ENCODE measurements at regions not wholly inside any gene's neighbourhood (a gene's known extent, or its start where the extent isn't known, plus 50 kb on each side); places are given as distances from the start of the nearest gene placed in this dataset.

DNA sequence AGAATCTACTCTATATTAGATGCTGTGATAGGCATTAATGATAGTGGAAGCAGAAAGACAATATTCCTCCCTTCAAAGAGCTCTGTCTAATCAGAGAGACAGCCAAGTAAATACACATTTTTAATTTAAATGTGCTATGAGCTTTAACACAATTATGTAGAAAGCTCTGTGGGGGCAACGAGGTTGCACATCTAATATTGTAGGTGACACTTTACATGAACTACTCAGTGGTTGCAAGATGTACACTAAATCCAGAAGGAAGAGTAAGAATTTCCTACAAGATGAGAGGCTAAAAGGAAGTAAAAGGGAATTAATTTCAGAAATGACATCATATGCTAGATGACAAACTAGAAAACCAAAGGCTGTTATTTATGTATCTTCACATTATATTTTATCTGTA is 120.9 kb downstream of the SPCS3 start:
- TF ChIP-seq, protein P1, sequence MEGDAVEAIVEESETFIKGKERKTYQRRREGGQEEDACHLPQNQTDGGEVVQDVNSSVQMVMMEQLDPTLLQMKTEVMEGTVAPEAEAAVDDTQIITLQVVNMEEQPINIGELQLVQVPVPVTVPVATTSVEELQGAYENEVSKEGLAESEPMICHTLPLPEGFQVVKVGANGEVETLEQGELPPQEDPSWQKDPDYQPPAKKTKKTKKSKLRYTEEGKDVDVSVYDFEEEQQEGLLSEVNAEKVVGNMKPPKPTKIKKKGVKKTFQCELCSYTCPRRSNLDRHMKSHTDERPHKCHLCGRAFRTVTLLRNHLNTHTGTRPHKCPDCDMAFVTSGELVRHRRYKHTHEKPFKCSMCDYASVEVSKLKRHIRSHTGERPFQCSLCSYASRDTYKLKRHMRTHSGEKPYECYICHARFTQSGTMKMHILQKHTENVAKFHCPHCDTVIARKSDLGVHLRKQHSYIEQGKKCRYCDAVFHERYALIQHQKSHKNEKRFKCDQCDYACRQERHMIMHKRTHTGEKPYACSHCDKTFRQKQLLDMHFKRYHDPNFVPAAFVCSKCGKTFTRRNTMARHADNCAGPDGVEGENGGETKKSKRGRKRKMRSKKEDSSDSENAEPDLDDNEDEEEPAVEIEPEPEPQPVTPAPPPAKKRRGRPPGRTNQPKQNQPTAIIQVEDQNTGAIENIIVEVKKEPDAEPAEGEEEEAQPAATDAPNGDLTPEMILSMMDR (IDR thresholded peaks at IDR 0.05) = no peak
- no peak for TF ChIP-seq POLR2AphosphoS5 (IDR thresholded peaks at IDR 0.05; ENCODE audit: low read depth, low read length)
- no peak for TF ChIP-seq TCF7L2 (IDR thresholded peaks at IDR 0.05; ENCODE audit: low read depth, low read length)
- no peak for TF ChIP-seq SIN3A (IDR thresholded peaks at IDR 0.05; ENCODE audit: borderline replicate concordance, insufficient read depth, low read depth, low read length)

All from Panc1 (cell line).